GM23248 (cell line): ENCODE measurements at regions not wholly inside any gene's neighbourhood (a gene's known extent, or its start where the extent isn't known, plus 50 kb on each side); places are given as distances from the start of the nearest gene placed in this dataset.

Experiments
- EZH2 ChIP-seq: fragments of 200-600 bp; sonication (generic); IDR thresholded peaks from 2 replicates; pipeline ENCODE4 v1.6.1; 2018; ENCODE audit warnings: antibody characterized with exemption, mild to moderate bottlenecking; ENCODE audit not compliant: insufficient read depth, poor library complexity, severe bottlenecking
- EZH2phosphoT487 ChIP-seq: fragments of 200-600 bp; sonication (generic); IDR thresholded peaks from 2 replicates; pipeline ENCODE4 v1.6.1; 2018; ENCODE audit warnings: antibody characterized with exemption, moderate library complexity, mild to moderate bottlenecking, low read depth; ENCODE audit not compliant: insufficient read depth

DNA sequence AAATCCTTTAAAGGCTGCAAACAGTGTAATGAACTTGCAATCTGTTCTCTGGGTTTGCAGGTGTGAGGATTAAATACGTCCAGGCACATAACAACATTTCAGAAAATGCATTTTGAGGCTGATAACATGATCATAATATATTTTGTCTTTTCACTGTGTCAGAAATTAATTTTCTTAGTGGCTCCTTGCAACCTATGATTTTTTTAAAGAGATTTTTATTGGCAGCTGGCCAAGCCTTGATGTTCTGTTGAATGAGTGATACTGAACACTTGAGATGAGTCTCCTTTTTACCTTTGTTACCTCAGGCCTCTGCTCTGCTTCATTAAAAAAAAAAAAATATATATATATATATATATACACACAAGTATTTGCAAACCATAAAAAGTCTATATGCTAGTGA is 68.2 kb upstream of the TENM3 start:
- TF ChIP-seq EZH2phosphoT487 = no peak
- no peak for TF ChIP-seq EZH2
